A673 (cell line): ENCODE measurements at regions not wholly inside any gene's neighbourhood (a gene's known extent, or its start where the extent isn't known, plus 50 kb on each side); places are given as distances from the start of the nearest gene placed in this dataset.

ENCODE experiments used
- EZH2 ChIP-seq: fragments of 200-600 bp; sonication (generic); IDR thresholded peaks from 2 replicates; pipeline ENCODE4 v1.6.1; 2017; ENCODE audit warnings: borderline replicate concordance, low read depth, mild to moderate bottlenecking, mixed read lengths, antibody characterized with exemption, low read length; ENCODE audit not compliant: poor library complexity, severe bottlenecking
- TF ChIP-seq, protein P1 (sequence below): fragments of 300-800, 200-600 bp; sonication (generic); conservative IDR thresholded peaks from 2 replicates; pipeline ENCODE4 v1.5.1; 2017; ENCODE audit warnings: low read depth, mild to moderate bottlenecking, antibody characterized with exemption, low read length, moderate library complexity, mixed read lengths

DNA sequence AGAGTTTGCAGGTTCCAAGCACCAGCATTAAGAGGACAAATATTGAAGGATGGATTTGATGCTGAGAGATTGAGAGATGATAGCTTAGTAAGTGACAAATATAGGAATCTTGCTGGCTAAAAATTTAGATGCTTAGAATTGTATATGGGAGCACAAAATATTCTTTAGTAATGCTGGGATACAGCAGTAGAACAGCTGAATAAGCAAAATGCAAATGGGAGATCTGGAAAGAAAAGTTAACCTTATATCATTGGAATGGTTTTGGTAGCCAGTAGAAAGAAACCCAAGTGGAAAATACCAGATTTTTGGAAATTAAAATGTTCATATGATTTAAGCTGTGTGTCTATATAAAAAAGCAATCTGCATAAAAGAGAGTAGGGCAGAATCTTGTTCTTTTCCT lies 308.6 kb upstream of the CPEB2 start:
- TF ChIP-seq EZH2: no peak
- TF ChIP-seq, protein P1, sequence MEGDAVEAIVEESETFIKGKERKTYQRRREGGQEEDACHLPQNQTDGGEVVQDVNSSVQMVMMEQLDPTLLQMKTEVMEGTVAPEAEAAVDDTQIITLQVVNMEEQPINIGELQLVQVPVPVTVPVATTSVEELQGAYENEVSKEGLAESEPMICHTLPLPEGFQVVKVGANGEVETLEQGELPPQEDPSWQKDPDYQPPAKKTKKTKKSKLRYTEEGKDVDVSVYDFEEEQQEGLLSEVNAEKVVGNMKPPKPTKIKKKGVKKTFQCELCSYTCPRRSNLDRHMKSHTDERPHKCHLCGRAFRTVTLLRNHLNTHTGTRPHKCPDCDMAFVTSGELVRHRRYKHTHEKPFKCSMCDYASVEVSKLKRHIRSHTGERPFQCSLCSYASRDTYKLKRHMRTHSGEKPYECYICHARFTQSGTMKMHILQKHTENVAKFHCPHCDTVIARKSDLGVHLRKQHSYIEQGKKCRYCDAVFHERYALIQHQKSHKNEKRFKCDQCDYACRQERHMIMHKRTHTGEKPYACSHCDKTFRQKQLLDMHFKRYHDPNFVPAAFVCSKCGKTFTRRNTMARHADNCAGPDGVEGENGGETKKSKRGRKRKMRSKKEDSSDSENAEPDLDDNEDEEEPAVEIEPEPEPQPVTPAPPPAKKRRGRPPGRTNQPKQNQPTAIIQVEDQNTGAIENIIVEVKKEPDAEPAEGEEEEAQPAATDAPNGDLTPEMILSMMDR: no peak
